Testis (tissue), 2 donors: ENCODE measurements at regions not wholly inside any gene's neighbourhood (a gene's known extent, or its start where the extent isn't known, plus 50 kb on each side); places are given as distances from the start of the nearest gene placed in this dataset.
"Not testable (repeated sequence)": the region's sequence is repeated elsewhere in the genome, so short reads cannot be mapped to it uniquely, and the experiment has no call there.

ENCODE experiments used
- DNase-seq: peaks from one replicate; pipeline ENCODE4 v3.0.0-alpha.2; 2019
- H3K27ac ChIP-seq, 2 donors: fragments of 200-600 bp; sonication (generic); one replicate each; pipeline ENCODE4 v1.5.1; 2019
- H3K27me3 ChIP-seq: fragments of 200-600 bp; sonication (generic); one replicate; pipeline ENCODE4 v1.5.1; 2019
- H3K36me3 ChIP-seq: fragments of 200-600 bp; sonication (generic); one replicate; pipeline ENCODE4 v1.5.1; 2017; ENCODE audit warnings: low read depth; ENCODE audit errors: missing control alignments
- H3K4me1 ChIP-seq: fragments of 200-600 bp; sonication (generic); one replicate; pipeline ENCODE4 v1.5.1; 2019
- H3K4me3 ChIP-seq, 2 donors: fragments of 200-600 bp; sonication (generic); one replicate each; pipeline ENCODE4 v1.5.1; 2017 to 2019
- H3K9me3 ChIP-seq: fragments of 200-600 bp; sonication (generic); one replicate; pipeline ENCODE4 v1.5.1; 2017
- CTCF ChIP-seq, 3 experiments: fragments of 450-650 bp in 2 of 3; fragments of 200-600 bp in 1 of 3; sonication (generic) in 1 of 3; IDR thresholded peaks; one replicate each; pipeline ENCODE4 v1.5.1; 2016 to 2019; ENCODE audit warnings: antibody characterized with exemption in 3 of 3, mild to moderate bottlenecking in 2 of 3, moderate library complexity in 1 of 3
- POLR2A ChIP-seq: fragments of 450-650 bp; IDR thresholded peaks from one replicate; pipeline ENCODE4 v1.6.1; 2017; ENCODE audit warnings: antibody characterized with exemption, mild to moderate bottlenecking, moderate library complexity
- WGBS, 2 donors: methylation state at CpG; one replicate each; pipeline ENCODE4 v1.1.5; 2018; 5-methylcytosine and 5-hydroxymethylcytosine counted together
- intact Hi-C: fragments of 100-400 bp; cut with DNase I; formaldehyde crosslinking; loops from one replicate; pipeline ENCODE4 v1.15.1; 2023; ENCODE audit warnings: low total_unique reads

DNA sequence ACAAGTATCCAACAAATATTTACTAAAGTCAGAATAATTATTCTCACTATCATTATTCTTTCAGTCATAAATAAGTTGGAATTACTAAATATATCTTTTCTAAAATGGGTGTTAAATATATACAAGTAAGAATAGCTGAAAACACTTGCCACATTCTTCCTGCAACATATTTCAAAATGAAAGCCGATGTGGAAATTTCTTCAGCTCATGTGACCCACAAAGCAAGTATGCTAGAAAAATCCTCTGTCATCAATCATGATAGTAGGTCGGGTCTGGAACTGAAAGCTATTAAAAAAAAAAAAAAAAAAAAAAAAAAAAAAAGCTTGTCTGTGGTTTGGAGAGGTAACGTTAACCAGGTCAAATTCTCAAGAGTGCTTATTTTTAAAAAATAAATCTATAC, 344.7 kb downstream of the NEBL start:
- TF ChIP-seq POLR2A (no peak), CTCF (IDR thresholded peaks at IDR 0.05) (no peak)
- 41 to 46% methylated on average over 3 of the region's 3 CpGs for WGBS, 2 donors
- Histone ChIP-seq H3K4me3 (no peak overlapping the region), H3K27me3 (no peaks in the 10 kb centered on the region), H3K4me1 (no peaks in the 10 kb centered on the region), H3K27ac (no peak overlapping the region), H3K9me3 (no peaks in the 10 kb centered on the region), H3K36me3 (no peaks in the 10 kb centered on the region)
- intact Hi-C loops, result no loop called here
- DNase-seq, result no peak

DNA sequence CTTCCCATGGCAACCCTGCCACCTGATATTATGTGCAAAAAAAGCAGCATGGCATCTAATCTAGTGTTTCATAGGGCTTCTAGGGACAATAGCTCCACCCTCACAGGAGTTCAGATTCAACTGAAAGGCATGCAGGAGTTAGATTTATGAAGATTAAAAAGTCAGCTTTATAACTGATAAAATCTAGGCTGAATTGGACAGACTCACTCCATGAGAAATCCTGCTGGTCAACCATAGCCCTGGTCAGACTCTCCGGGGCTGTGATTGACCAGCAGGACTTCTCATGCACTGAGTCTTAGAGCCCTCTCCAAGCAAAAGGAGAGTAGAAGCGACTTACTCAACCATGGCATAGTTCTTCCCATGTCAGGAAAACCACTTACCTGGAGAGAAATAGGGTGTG, 345.4 kb downstream of the NEBL start:
- Histone ChIP-seq H3K4me3 (no peak overlapping the region), H3K4me1 (no peaks in the 10 kb centered on the region), H3K27me3 (no peaks in the 10 kb centered on the region), H3K9me3 (no peaks in the 10 kb centered on the region), H3K36me3 (no peaks in the 10 kb centered on the region), H3K27ac (no peak overlapping the region)
- intact Hi-C loops, result no loop called here
- no peak for DNase-seq
- 81 to 91% methylated on average over 2 of the region's 2 CpGs for WGBS, 2 donors
- TF ChIP-seq CTCF (IDR thresholded peaks at IDR 0.05) (no peak), POLR2A (no peak)

- H3K36me3 ChIP-seq, result no peaks in the 10 kb centered on the region
- TF ChIP-seq CTCF (IDR thresholded peaks at IDR 0.05) (no peak), POLR2A (no peak)
- intact Hi-C loops, result no loop called here
Observed at GRCh38 chr10:20535897-20536881, 360.9 kb downstream of the NEBL start.

DNA sequence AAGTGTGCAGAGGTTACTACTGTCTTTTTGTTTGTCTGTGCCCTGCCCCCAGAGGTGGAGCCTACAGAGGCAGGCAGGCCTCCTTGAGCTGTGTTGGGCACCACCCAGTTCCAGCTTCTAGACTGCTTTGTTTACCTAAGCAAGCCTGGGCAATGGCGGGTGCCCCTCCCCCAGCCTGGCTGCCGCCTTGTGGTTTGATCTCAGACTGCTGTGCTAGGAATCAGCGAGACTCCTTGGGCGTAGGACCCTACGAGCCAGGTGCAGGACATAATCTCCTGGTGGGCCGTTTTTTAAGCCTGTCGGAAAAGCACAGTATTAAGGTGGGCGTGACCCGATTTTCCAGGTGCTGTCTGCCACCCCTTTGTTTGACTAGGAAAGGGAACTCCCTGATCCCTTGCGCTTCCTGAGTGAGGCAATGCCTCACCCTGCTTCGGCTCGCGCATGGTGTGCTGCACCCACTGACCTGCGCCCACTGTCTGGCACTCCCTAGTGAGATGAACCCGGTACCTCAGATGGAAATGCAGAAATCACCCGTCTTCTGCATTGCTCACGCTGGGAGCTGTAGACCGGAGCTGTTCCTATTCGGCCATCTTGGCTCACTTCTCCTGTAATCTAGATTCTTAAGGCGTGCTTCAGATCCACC, 365.7 kb downstream of the NEBL start:
- H3K4me1 ChIP-seq, H3K27ac ChIP-seq, H3K4me3 ChIP-seq, intact Hi-C loops, H3K27me3 ChIP-seq, H3K36me3 ChIP-seq, DNase-seq, H3K9me3 ChIP-seq: not testable (repeated sequence)
- 91% methylated on average over 17 to 20 of the region's 20 CpGs for WGBS, 2 donors

More at GRCh38 chr10:20535897-20536881, 360.9 kb downstream of the NEBL start:
- H3K27me3 ChIP-seq, result no peaks in the 10 kb centered on the region
- 76 to 83% methylated on average over 7 of the region's 7 CpGs for WGBS, 2 donors
- no peaks in the 10 kb centered on the region for H3K4me1 ChIP-seq
- H3K9me3 ChIP-seq, result no peaks in the 10 kb centered on the region
- DNase-seq, result no peak
- no peak overlapping the region for H3K27ac ChIP-seq
- H3K4me3 ChIP-seq, result no peak overlapping the region

DNA sequence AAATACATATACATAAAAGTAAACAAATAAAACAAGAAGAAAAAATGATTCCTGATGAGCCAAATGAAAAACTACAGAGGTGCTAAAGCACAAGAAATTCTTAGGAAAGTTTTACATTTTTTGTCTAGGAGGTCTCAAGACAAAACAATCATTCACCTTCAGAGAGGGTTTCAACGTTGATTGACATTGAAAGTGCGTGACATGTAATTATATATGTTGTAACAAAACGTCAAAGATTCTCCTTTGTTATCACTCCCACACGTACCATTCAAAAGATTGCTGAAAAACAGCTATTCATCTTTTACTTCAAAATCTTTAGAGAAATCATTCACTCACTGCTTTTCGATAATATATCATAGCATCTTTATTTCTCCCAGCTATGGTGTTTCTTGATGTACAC, 375.9 kb downstream of the NEBL start:
- TF ChIP-seq CTCF (IDR thresholded peaks at IDR 0.05), result no peak
- no peak for TF ChIP-seq POLR2A
- no peaks in the 10 kb centered on the region for H3K9me3 ChIP-seq
- no peaks in the 10 kb centered on the region for H3K27me3 ChIP-seq
- H3K4me1 ChIP-seq, result no peaks in the 10 kb centered on the region
- no peak for DNase-seq
- no peak overlapping the region for H3K27ac ChIP-seq
- no peaks in the 10 kb centered on the region for H3K36me3 ChIP-seq
- WGBS, 2 donors, result 76 to 81% methylated on average over 5 of the region's 5 CpGs
- intact Hi-C loops, result no loop called here
- no peak overlapping the region for H3K4me3 ChIP-seq
